ENCODE measurements at regions not wholly inside any gene's neighbourhood (a gene's known extent, or its start where the extent isn't known, plus 50 kb on each side); places are given as distances from the start of the nearest gene placed in this dataset.

DNA sequence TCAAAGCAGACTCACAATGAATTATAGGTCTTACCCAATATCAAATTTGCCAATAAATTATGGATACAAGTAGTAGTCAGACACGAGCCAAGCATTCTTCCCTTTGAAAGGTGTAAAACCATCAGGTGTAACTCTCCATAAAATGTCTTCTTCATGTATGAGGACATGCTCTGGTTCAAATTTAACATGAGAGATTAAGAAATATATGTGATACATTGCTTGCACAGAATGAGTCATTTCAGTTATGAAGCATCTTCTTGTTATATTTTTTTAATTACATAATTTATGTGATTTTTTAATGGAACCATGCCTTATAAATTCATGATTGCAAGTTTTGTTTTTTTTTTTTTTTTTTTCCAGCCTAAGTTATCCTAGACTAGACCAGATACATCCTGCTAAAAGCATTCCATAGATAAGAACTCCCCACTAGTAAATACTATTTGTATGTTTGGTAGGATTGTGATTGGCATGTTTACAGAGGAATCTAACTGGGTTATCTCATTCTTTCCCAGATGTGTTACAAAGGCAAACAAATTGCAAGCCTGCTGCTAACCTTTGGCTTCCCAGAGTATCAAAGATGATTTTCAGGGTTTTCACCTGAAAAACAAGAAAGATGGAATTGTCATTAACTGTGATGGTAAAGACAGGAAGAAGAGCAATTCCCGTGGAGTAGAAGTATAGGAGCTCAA is 621.9 kb downstream of the XIRP2 start:
- TF ChIP-seq MXI1 (conservative IDR thresholded peaks at IDR 0.05; ENCODE audit: poor library complexity, severe bottlenecking) (no peak), EZH2 (IDR thresholded peaks at IDR 0.05; ENCODE audit: borderline replicate concordance, insufficient read depth, low read length, poor library complexity, severe bottlenecking) (no peak), POLR2AphosphoS5 (IDR thresholded peaks at IDR 0.05) (no peak), EP300 (conservative IDR thresholded peaks at IDR 0.05; ENCODE audit: poor library complexity, severe bottlenecking) (no peak), SMC3 (conservative IDR thresholded peaks at IDR 0.05; ENCODE audit: poor library complexity) (no peak), TAF1 (IDR thresholded peaks at IDR 0.05; ENCODE audit: low read depth) (no peak), RAD21 (conservative IDR thresholded peaks at IDR 0.05) (no peak)
- TF ChIP-seq, protein P1, sequence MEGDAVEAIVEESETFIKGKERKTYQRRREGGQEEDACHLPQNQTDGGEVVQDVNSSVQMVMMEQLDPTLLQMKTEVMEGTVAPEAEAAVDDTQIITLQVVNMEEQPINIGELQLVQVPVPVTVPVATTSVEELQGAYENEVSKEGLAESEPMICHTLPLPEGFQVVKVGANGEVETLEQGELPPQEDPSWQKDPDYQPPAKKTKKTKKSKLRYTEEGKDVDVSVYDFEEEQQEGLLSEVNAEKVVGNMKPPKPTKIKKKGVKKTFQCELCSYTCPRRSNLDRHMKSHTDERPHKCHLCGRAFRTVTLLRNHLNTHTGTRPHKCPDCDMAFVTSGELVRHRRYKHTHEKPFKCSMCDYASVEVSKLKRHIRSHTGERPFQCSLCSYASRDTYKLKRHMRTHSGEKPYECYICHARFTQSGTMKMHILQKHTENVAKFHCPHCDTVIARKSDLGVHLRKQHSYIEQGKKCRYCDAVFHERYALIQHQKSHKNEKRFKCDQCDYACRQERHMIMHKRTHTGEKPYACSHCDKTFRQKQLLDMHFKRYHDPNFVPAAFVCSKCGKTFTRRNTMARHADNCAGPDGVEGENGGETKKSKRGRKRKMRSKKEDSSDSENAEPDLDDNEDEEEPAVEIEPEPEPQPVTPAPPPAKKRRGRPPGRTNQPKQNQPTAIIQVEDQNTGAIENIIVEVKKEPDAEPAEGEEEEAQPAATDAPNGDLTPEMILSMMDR (IDR thresholded peaks at IDR 0.05; ENCODE audit: poor library complexity, severe bottlenecking): no peak
- TF ChIP-seq, protein P2, sequence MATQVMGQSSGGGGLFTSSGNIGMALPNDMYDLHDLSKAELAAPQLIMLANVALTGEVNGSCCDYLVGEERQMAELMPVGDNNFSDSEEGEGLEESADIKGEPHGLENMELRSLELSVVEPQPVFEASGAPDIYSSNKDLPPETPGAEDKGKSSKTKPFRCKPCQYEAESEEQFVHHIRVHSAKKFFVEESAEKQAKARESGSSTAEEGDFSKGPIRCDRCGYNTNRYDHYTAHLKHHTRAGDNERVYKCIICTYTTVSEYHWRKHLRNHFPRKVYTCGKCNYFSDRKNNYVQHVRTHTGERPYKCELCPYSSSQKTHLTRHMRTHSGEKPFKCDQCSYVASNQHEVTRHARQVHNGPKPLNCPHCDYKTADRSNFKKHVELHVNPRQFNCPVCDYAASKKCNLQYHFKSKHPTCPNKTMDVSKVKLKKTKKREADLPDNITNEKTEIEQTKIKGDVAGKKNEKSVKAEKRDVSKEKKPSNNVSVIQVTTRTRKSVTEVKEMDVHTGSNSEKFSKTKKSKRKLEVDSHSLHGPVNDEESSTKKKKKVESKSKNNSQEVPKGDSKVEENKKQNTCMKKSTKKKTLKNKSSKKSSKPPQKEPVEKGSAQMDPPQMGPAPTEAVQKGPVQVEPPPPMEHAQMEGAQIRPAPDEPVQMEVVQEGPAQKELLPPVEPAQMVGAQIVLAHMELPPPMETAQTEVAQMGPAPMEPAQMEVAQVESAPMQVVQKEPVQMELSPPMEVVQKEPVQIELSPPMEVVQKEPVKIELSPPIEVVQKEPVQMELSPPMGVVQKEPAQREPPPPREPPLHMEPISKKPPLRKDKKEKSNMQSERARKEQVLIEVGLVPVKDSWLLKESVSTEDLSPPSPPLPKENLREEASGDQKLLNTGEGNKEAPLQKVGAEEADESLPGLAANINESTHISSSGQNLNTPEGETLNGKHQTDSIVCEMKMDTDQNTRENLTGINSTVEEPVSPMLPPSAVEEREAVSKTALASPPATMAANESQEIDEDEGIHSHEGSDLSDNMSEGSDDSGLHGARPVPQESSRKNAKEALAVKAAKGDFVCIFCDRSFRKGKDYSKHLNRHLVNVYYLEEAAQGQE (IDR thresholded peaks at IDR 0.05; ENCODE audit: borderline replicate concordance): no peak

Data from neural cell (in vitro differentiated cells).